GM18867 (cell line): ENCODE measurements at regions not wholly inside any gene's neighbourhood (a gene's known extent, or its start where the extent isn't known, plus 50 kb on each side); places are given as distances from the start of the nearest gene placed in this dataset.

Experiments
- ATAC-seq: cut with Tn5 transposase; IDR thresholded peaks from one replicate; pipeline ENCODE4 v1.9.1; 2021; ENCODE audit warnings: mild to moderate bottlenecking, moderate library complexity; ENCODE audit not compliant: unreplicated experiment

GRCh38 chr13:94968757-94969086 lies 256.4 kb upstream of the SOX21 start:
- ATAC-seq: no peak

DNA sequence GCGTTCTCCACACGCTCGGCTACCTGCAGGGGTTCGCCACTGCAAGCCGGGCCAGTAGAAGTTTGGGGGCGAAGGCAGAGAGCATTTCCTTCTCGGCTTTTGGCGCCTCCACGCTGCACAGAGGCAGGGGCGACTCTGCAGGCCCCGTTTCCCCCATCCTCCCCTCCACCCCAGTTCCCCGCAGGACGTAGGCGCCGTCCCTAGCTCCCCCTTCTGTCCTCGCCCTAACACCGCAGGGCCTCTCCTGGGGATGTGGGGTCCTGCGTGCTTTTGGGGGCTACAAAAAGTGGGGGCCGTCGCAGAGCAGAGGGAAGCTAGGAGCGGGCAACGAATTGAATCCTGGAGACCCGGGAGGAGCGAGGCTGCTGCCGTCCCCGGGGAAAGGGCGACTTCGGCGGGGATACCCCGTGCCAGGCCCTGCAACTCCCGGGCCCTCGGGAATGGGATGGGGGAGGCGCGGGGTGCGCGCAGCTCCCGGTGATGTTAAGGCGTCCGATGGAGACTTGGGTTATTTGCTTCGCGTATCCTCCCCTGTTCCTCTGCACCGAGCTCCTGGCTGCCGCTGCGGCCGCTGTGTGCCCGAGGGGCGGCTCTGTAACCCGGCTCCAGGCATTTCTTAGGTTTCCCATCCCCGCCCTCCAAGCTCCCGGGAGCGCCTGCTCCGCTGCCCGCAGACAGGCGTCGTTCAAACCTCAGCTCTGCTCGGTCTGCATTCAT lies 255.9 kb upstream of the SOX21 start:
- ATAC-seq: no peak

DNA sequence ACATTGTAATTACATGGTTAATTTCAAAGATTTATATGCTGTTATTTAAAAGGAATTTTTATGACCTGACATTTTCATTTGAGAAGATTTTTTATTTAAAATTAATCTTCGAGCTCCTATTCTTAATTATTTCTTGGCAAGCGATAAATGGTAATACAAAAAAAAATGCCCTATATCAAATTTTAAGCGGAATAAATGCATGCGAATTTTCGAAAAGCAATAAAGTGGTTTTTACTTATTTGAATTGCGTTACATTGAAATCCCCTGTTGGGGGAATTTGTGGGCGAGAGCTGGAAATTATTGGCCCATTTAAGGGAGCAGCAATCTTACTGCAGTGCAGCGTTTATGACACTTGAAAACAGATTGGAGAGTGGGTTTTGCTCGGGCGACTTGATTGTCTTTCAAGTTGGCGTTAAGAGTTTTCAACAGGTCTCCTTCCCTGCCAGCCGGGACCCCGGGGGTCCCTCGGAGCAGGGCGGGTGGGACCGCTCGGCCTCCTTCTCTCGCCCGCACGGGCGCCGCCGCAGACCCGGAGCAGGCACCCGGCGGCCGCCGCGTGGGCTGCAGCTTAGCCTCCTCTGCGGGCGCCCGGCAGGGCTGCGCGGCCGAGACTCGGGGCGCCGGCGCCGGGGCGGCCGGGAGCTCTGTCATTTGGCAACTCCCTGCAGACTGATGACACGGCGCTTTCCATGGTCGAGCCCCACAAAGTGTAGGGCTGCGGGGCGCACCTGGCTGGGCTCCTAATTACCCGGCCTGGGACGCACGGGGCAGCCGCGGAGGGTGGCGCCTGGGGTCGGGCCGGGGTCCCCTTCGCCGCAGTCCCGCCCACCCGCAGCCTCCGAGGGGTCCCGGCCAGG lies 255.1 kb upstream of the SOX21 start:
- ATAC-seq: no peak

DNA sequence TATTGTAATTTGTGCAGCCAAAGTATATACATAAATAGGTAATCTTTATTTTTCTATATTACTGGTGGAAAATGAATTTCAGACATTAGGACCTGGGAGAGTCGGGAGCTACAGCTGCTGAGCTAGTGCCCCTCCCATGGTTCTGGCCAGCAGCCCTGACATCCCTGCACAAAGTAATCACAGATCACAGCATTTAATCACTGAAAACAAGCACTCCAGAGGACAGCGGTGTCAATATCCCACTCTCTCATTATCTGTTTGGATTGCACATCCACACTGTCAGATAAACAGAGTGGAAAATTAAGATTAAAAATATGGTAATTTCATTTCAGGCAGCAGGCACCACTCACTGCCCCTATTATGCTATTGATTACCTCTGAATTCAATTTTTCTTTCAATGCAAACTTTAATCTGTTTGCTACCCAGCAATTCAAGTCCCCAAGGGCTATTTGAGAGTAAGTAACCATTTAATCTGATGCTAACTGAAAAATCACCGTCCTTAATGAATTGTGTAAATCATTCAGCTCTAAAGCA lies 254.1 kb upstream of the SOX21 start:
- ATAC-seq: no peak

GRCh38 chr13:94959626-94960025 lies 247.3 kb upstream of the SOX21 start:
- no peak for ATAC-seq

GRCh38 chr13:94956417-94957110 lies 244.2 kb upstream of the SOX21 start:
- ATAC-seq: no peak

- no peak for ATAC-seq
Measured at GRCh38 chr13:94952787-94953186, 240.4 kb upstream of the SOX21 start.

DNA sequence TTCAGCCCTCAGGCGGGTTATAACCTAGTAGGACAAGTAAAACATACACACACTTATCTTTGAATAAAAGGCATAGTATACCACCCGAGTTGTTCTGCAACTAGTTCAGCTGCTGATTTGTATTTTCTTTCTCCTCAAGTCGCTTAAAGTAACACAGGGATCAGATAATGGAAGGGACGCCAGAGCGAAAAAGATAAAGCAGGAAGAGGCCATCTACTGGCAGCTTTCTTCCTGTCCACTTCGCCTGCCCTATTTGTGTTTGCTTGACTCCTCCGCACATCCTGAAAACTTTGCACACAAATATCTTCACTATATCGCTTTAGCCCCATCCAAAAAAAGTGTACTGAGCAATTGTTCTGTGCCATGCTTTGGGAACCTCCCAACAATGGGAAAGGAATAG lies 238.0 kb upstream of the SOX21 start:
- ATAC-seq: no peak

DNA sequence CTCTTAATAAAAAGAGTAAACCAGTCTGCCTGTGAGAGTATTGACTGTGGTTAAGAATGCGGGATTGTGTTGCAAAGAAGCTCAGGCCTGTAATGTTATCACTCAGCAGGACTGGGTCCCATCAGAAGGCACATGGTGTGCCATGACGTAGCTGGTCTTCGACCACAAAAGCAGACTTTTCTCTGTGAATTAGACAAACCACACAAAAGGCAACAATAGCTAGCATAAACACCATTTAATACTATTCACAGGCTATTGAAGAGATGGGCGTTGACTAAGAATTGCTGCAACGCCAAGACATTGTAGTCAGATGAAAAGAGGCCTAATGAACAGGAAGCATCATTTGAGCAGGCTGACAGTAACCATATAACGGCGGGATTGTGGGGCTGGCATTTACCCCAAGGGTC lies 235.6 kb upstream of the SOX21 start:
- no peak for ATAC-seq

DNA sequence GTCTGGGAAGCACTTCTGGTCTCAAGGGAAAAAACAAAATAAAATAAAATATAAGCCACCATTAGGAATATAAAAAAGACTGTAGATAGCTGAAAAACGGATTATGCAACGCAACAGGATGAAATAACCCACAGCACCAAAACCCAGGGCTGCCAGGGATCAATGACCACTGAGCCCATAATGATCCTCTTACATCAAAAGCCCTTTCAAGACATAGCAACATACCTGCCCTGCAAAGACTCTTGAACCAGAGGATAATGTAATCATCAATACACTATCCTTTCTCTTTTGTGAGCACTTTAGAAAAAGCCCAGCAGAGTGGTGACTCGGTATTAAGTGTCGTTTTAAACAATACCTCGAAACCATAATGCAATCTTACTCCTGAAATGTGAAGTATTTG lies 235.0 kb upstream of the SOX21 start:
- no peak for ATAC-seq

DNA sequence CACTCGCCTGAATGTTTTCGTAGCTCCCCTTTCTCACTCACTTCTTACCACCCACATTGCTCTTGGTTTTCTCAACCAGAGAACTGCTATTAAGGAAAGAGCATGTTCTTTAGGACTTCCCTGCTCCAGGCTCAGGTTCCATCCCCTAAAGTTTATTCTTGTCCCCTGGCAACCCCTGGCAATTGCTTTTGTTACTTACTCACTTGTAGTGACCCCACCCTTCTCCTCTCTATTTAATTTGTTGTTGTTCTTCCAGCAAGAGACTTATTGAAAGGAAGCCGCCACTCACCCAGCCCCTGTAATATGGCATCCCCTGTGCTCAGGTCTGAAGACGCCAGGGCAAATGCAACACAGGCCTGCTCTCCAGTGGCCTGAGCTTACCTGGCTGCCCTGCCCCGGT lies 233.7 kb upstream of the SOX21 start:
- no peak for ATAC-seq

DNA sequence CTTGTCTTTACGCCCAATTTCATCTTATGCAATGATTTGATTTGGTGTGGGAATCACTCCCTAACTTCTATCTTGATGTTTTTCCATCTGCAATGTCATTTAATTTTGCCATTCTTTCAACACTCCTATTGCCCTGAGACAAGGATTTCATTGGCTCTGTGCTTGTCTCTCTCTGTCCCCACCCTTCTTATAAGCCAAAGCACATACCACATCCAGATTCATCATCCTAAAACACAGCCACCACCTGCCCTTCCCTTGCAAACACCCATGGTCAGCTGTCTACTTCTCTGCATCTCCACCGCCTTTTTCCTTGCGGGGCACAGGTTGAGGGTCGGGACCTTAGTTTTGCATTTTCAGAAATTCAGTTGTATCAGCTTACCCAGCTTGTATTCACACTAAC lies 225.8 kb upstream of the SOX21 start:
- no peak for ATAC-seq

DNA sequence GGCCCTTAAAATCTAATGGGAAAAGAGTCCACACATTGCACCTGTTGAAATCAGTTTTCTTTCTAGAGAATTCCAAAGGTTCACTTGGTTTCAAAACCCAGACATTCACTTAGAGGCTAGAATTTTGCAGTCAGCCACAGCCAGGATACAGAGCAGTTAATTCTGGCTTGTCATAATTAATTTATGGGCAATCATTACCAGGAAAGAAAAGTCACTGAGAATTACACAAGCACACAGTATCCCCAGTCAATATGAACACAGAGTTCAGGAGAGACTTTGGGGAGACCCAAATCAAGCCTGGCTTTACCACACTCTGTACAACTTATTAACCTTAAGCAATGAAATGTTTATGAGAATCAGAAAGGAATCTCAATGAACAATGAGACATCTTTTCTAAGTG lies 224.3 kb upstream of the SOX21 start:
- no peak for ATAC-seq

- no peak for ATAC-seq
Measured at GRCh38 chr13:94933936-94934335, 221.6 kb upstream of the SOX21 start.

GRCh38 chr13:94933230-94933751 lies 220.9 kb upstream of the SOX21 start:
- no peak for ATAC-seq

DNA sequence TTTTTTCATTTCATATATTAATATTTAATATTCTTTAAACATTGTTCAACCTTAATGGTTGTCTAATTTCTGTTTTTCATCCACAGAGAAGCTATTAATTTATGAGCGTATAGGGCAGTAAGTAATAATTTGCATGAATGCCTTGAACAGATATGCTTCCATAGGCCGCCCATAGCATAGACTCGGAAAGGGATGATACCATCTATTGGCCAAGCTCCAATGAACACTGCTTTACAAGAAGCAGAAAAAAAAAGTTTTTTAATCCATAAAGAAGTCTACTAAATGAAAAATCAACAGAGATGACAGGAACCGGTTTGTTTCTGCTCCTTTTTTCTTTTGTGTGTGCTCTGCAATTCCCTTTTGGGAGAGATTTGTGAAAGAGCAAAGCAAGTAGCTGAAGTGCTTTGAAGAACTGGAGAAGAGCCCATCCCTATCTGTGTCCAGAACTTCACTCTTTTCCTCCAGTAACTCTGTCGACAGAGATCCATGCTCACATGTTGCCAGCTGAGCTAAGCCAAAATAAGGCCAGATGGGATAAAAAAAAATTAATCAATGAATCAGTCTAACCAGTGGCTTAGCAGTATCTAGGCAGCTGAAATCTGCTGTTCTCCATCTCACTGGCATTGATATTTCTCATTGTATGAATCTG lies 215.9 kb upstream of the SOX21 start:
- ATAC-seq: no peak

GRCh38 chr13:94925263-94925662 lies 212.9 kb upstream of the SOX21 start:
- no peak for ATAC-seq

DNA sequence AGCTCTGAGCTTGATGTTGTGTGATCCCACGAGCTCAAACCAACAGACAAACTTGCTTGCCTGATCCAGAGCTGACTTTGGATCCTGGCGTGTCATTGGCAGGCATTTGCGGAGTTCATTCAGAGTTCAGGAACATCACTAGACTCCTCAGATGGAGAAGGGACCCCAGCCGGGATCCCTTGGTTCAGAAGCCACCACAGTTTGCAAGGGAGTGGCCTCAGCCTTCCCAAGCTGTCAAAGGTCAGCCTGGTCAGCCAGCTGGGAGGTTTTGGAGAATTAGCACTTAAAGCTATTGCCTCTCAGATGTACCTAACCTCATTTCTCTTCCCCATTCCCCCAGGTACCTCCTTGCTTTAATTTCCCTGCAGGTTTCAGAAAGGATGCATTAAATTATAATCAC lies 208.8 kb upstream of the SOX21 start:
- no peak for ATAC-seq

GRCh38 chr13:94920578-94920977 lies 208.2 kb upstream of the SOX21 start:
- ATAC-seq: no peak

DNA sequence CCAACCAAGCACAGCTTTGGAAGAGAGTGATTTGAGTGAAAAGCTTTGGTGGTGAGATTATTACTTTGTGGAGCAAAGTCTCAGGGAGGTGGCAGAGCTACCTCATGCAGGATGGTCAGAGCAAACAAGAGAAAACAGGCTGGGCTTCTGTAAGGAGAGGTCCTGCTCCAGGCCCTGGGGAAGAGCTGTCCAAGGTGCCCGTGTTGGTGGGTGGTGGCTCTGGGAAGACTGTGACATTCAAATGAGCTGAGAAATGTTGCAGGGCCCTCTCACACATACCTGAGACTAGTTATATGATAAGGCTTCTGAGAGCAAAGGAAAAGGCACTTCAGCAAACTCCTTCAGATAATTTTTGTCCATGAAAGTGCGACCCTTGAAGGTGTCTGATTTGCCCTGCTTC lies 205.5 kb upstream of the SOX21 start:
- ATAC-seq: no peak

- no peak for ATAC-seq
Measured at GRCh38 chr13:94914895-94915294, 202.6 kb upstream of the SOX21 start.
